ENCODE measurements at regions not wholly inside any gene's neighbourhood (a gene's known extent, or its start where the extent isn't known, plus 50 kb on each side); places are given as distances from the start of the nearest gene placed in this dataset.
"Not testable (repeated sequence)": the region's sequence is repeated elsewhere in the genome, so short reads cannot be mapped to it uniquely, and the experiment has no call there.

DNA sequence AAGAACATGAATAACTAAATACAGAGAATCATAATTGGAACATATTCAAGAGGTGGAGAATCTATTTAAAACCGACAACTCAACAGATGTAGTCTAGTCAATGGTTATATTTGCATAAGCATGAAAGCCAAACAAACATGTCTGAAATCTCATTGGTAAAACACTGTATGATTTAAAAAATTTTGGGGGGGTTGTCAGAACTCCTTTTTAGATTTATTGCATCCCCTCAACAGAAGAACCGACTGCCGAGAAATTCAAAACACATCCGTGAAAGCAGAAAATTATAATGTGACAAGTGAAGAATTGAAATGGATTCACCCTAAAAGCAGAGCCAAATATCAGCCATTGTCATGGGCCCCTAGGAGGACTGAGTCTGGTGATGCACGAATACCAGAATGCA lies 633.4 kb upstream of the KCNMB2 start:
- DNase-seq (ENCODE audit: low spot score): no peak

DNA sequence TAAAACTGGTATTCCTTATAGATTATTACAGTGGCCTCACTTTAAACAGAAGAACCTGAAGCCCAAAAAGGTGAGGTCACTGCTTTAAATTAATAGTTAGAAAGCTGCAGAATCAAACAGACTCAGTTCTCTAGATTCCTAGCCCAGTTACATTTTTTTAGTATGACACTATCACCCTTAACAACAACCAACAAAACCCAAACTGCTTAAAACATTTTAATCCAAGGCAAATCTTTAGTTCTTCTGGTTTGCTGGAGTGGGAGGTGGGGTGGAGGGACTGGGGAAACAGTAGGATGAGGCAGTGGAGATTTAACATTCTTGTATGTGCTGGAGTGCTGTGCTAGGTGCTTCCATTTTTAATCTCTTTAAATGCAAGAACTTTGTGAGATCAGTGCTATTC lies 631.6 kb upstream of the KCNMB2 start:
- no peak for DNase-seq (ENCODE audit: low spot score)

DNA sequence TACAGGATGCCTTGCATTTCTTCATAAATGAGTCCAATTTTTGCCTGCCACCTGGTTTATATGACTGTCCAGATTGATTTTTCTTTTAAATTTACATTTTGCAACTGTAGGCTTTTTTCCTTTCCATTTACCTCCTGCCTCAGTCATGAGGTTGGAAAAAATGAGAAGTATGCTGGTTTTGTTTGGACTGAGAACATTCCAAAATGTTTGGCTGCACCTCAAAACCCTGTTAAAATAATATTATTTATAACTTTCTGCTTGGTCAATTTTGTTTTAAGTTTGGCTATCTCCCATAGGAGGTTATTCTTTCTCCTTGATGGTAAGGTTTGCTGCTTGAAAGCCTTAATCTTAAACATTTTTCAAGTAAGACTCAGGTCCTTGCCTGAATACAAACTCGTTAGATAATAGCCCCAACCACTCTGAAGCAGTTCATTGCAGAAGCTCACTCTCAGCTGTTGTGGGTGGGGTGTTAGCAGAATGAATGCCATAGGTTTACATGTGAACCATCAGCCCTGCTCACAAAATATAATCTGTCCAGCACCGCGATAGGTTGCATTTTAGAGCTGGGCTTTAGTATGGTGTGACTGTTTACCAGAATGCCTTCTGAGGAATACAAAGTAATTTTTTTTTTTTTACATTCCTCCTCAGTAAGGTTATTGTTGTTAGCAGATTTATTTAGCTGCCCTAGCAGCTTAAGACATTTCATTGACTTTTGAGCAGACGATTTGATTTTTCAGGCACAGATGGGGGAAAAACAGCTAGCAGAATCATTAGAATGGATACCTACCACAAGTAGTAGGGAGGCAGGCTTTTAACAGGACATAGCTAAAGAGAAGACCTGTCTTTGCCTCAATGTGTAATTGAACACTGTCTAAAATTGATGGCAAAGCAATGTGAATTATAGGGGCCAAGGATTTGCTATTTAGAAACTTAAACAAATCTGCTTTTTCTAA lies 630.8 kb upstream of the KCNMB2 start:
- DNase-seq (ENCODE audit: low spot score): no peak

DNA sequence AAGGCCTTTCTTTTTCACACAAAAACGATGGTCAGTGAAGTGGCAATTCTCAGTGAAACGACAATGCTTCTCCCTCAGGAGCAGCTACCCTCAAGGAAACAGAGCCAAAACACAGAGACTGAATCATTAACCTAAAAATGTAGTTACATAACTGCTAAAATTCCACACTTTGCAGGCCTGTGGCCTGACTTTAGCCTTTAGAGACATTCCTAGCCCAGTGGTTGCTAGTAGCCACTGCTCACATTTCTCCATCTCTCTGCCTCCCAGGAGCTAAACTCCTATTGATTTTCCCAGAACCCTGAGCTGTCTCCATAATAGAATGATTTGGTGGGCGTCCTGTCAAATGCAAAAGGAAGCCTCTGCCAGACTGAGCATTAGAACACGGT lies 630.1 kb upstream of the KCNMB2 start:
- no peak for DNase-seq (ENCODE audit: low spot score)

DNA sequence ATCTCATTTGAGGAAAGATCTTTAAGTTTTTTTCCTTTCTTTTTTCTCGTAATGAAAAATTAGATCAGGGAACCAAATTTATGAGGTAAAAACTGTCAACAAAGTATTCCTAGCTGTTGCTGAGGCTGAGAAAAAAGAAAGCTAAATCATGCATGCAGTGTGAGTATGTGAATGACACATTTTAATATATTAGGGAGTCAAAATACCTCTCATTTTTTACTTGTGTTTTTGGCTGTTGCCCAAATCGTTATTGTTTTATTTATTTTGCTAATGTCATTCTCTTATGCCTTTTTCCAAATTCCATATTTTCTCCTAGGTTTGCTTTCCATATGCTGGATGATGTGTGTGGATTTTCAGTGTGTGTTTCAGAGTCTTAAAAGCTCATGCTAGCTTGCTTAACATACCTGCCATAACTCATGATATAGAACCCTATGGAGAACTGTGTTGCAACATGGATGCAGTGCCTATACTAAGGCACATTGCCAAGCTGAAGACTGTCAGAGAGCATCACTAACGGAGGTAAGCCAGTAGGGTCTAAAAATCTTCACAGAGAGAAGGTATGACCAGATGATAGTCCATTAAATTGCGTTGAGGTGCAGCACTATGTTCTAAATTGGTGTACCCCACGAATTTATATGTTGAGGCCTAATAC lies 629.5 kb upstream of the KCNMB2 start:
- no peak for DNase-seq (ENCODE audit: low spot score)

DNA sequence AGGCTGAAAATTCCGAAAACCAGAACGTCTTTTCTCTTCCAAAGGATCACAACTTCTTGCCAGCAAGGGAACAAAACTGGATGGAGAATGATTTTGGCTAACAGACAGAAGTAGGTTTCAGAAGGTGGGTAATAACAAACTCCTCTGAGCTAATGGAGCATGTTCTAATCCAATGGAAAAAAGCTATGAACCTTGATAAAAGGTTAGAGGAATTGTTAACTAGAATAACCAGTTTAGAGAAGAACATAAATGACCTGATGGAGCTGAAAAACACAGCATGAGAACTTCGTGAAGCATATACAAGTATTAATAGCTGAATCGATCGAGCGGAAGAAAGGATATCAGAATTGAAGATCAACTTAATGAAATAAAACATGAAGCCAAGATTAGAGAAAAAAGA lies 626.7 kb upstream of the KCNMB2 start:
- not testable (repeated sequence) for DNase-seq (ENCODE audit: low spot score)

DNA sequence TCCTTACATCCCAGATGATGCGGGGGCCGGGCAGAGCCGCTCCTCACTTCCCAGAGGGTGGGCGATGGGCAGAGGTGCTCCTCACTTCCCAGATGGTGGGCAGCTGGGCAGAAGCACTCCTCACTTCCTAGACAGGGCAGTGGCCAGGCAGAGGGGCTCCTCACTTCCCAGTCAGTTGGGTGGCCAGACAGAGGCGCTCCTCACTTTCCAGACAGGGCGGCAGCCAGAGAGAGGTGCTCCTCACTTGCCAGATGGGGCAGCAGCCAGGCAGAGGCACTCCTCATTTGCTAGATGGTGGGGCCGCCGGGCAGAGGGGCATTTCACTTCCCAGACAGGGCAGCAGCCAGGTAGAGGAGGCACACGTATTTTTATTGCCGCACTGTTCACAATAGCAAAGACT lies 622.0 kb upstream of the KCNMB2 start:
- no peak for DNase-seq (ENCODE audit: low spot score)

DNA sequence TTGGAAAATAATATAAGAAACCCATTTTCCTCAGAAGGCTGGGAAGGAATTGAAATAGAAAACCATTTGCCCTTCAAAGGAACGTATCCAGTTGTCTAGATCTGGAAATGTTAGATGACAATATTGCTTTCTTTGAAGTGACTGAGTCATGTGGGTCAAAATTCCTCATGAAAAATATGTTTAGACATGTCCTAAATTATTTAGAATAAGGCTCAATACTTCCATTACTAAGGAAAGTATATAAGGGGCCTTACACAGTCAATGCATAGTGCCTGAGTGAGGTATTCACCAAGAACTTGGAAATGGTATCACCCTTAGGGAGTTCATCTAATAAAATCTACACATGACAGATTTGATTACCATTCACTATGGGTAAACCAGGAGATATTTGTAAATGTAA lies 619.8 kb upstream of the KCNMB2 start:
- no peak for DNase-seq (ENCODE audit: low spot score)

DNA sequence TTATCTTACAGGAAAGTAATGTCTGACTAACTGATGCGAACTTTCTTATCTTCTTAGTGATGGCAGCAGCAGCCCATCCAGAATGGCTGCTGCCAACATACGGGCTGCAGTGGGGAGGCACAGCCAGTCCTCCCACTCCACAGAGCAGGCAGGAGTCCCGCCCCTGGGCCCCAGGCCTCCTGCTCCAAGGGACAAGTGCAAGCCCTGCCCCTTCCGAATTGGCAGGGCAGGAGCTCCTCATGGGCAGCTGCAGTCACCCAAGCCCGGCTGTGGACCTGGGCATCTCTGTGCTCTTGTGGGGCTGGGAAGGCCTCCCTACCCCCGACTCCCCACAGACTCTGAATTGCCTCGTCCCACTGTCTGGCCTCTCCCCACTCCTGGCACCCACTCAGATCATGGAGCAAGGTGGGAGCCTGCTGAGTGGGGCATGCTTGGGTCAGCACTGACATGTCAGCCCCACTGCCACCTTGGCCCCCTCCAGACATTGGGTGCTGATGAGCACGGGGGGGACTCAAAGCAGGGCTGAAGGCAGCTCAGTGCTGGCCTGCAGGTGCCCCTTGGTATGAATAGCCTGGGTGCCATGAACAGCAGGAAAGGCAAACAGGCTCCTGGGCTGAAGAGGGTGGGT lies 618.9 kb upstream of the KCNMB2 start:
- DNase-seq (ENCODE audit: low spot score): no peak

DNA sequence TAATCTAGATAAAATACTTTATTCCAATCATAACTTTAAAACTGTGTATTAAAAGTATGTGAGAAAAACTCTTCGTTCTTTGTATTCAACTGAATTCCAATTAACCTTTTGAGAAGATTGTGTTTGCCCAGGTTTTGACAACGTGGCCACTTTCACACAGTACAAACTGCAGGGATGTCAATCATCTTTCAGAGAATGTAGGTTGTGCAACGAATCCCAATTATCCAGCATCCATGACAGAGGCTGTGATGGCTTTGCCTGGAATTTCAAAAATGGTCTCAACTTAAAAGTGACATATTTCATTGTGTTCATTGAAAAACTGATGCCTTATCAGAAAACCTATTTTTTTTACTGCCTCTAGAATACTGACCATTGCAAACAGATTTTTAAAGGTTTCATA lies 615.1 kb upstream of the KCNMB2 start:
- DNase-seq (ENCODE audit: low spot score): no peak

DNA sequence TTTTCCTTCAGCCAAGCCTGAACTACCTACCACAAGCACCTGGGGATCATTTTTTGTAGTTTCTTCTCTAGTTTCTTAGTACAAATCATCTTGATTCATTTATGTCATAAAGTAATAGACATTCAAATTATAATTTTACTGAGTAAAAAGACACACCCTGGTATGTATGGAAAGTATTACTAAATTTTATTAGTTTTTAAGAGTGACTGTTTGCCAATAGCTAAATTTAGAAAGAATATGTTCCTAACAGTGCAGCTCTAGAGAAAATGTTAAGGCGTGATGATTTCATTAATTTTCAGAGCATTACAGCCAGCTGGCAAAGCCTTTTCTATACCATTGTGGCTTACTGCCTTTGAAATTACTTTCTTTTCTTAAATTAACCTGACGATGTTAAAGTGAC lies 612.0 kb upstream of the KCNMB2 start:
- DNase-seq (ENCODE audit: low spot score): no peak

DNA sequence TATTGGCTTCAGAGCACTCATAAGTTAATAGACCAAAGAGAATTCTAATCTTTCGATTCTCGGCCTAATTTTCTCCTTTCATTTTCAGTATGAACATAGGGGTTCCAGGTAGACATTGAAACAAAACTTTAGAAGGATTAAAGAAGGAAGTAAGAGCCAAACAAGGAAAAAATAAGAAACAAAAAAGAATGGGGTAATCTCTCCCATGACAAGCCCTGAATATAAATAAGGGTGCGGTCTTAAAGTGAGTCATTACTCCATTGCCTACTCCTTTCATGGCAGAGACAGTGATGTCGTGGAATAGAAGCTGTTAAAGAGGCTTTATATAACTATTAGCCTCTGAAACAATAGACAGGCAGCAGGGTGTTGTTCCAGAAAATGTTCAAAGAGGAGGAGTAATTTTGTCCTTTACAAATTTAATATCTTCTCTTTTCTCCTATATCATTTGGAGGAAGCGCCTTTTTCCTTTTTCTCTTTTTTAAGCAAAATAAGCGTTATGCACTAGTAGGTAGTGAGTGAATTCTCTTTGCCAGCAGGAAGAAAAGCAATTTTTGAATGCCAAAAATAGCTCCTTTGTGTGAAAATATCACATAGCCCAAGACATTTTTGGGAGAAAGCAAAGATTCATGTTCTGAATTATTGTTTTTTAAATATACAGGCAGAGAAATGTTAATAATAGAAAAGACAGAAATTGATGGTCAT lies 607.9 kb upstream of the KCNMB2 start:
- peak; percentile 4 for DNase-seq (ENCODE audit: low spot score)

DNA sequence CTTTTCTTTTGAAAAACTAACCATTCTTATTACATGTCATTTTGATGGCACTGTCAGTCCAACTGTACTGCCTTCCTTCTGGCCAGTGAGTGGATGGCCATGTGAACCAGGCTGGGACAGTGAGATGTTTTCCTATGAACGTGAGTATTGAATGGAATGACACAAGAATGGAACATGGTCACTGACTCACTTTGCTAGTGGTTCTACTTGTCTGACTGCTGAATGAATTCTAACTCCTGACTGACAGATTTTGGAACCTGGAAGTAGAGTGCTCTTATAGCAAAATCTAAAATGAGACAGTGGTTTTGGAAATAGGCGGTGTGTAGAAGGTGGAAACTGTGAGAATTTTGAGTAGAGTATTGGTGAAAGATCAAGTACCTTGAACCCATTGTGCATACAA lies 606.9 kb upstream of the KCNMB2 start:
- no peak for DNase-seq (ENCODE audit: low spot score)

DNA sequence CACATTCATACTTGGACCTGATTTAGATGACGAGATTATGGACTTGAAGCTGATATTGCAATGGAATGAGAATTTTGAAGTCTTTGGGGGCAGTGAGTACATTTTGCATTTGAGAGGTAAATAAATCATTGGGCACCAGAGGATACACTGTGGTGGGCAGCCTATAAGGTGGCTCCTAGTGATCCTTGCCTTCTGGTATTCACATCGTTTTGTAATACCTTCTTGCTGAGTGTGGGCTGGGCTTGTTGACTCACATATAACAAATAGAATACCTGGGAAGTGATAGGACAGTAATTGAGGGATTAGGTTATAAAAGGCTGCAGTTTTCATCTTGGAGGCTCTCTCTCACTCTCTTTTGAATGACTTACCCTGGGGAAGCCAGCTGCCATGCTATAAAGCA lies 605.5 kb upstream of the KCNMB2 start:
- no peak for DNase-seq (ENCODE audit: low spot score)

DNA sequence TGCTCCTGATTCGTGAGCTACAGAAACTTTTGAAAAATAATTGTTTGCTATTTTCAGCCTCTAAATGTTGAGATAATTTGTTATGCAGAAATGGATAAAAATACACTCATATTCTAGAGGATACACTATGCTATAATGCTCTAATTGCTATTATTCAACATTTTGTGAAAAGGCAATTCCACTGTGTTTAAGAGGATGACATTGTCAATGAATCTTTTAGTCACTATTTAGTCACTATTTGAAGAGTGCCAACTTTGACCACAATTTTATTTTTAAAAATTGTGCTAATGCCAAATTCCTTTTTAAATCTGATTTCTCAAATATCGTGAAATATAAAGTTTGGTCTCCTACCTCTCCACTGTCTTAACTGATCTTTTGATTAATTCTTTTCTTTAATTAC lies 604.9 kb upstream of the KCNMB2 start:
- DNase-seq (ENCODE audit: low spot score): no peak

DNA sequence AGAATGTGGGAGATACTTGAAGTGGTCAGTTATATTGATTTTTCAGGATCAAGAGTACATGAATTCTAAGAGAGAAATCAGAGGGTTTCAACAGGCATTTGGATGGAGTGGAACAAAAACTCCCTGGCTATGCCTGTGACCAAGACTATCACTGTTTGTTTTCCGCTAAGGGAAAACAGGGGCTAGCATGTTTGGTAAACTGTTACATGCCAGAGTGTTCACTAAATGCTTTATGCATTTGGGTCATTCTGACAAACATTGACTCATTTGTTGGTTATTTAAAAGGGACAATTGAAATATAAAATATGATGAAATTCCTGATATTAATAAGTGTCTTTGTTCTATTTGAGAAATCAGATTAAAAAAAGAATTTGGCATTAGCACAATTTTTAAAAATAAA lies 603.9 kb upstream of the KCNMB2 start:
- DNase-seq (ENCODE audit: low spot score): no peak

DNA sequence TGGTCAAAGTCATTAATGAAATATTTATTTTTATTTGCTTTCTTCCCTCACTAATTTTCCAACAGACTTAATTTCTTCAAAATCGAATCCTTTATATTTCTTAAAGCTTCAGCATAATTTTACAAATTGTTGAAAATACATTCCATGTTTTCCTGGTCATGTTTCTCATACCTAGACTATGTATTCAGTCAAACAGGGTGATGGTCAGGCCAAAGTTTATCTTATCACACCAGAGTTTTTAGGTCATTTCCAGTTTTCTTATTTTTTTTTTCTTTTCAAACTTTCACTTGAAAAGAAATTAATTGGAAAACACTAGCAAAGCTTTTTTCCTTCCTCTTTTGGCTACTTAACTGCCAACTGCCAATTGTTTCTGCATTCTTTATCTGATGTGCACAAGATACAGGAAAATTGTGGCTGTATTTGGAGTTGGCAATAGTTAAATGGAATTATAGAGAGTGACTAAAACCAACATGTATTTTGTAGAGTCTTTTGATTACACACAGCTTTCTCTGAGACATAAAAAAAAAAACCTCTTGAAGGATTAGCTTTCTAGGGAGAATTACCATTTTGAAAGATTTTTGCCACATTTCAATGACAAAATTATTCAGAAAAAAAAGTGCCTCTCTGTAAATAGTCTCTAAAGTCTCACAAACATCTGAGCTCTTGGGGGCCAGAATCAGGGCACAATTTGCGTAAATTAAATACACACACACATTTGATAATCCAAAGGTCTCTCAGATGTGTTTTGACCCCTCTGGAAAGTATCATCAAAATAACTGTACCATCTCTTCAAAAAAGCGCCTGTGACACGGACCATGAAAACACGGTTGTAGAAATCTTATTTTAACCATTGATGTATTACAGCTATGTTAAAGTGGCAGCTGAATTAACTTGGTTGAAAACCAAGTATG lies 603.2 kb upstream of the KCNMB2 start:
- no peak for DNase-seq (ENCODE audit: low spot score)

DNA sequence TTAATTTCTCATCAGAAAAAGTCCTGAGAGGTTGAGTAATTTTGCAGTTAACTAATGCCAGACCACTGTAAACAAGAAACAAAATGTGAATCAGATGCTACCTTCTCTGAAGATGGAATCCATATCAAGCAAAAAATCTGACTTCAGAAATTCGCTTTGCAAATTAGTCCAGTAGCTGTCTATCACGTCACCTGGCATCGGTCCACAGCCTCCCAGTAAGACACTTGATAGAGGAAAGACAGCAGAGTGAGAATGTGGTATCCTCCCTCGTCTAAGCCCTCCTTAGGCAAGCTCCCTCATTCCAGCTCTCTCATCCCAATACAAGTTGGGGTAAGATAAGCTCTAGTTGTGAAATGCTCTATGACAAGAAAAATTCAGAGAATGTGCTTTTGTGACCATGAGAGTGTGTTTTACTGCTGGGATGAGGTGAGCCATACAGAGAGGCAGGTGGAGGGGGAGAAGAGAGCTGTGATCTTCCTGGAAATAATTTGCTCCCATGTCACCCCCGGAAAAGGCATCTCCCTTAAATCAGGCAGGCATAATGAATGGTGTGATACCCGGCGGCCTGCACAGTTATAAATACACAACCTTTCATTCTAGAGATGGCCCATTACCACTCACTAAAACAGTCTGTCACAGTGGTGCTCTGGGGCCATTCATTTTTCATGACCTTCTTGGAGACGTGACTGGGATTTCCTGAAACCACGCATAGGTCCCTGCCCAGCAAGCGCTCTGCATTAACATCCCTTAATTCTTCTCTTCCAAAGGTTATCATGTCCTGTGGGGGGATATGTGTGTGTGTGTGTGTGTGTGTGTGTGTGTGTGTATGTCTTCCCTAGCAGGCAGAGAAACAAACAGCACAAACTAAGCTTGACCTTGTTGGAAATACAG lies 602.0 kb upstream of the KCNMB2 start:
- DNase-seq (ENCODE audit: low spot score): no peak

DNA sequence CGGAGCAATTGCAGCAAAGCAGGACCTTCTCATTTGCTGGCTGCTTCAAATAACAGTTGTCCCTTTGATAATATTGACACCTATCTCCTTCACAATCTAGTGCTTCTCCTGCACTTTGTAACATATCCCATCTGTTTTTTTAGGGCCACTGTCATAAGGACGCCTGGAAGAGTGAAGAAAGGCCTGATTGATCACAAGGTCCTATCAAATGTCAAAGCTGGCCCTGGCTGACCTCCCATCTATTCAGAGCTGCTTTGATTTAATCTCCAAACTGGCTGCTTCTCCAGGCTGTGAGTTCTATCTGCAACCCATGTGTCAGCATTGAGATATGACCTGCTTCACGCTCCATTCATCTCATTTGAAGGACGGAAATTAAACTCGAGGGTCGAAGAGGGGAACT lies 601.2 kb upstream of the KCNMB2 start:
- no peak for DNase-seq (ENCODE audit: low spot score)

DNA sequence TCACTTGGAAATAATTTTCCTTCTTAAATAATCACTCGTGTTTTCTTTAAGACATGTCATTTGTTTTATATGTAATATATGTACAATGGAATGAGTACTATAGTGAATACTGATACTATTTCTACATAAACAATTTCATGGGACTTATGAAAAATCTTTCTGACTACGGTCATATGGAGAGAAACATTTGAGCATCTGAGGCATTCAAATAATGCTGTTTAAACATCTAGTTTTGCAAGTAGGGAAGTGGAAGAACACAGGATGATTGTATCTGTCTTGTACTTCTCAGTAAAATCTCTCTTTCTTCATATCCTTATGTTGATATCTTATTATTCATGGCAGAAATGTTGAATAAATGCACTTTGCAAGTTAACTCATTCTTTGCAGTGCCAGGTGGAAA lies 599.5 kb upstream of the KCNMB2 start:
- no peak for DNase-seq (ENCODE audit: low spot score)

All from CD4-positive, alpha-beta T cell treated with Interleukin-2 at 100 ng/mL for 4 hours (primary cell).